PC-9 (cell line): ENCODE measurements at regions not wholly inside any gene's neighbourhood (a gene's known extent, or its start where the extent isn't known, plus 50 kb on each side); places are given as distances from the start of the nearest gene placed in this dataset.

Source experiments
- BruUV-seq: library from RNA; stranded (reverse); fragments of 400-500 nt; replicated peaks from 2 replicates; lab custom pipeline; 2021; lab: Mats Ljungman, UMichigan
- CTCF ChIA-PET: fragments of 300-600 bp; sonication (Branson Sonifier 250); formaldehyde crosslinking; loops from one replicate; lab custom pipeline; 2022; ENCODE audit warnings: antibody characterized with exemption; lab: Charles Lee
- POLR2A ChIA-PET: fragments of 300-600 bp; sonication (Branson Sonifier 250); formaldehyde crosslinking; loops from one replicate; lab custom pipeline; 2022; ENCODE audit warnings: antibody characterized with exemption; ENCODE audit not compliant: unreplicated experiment; lab: Charles Lee
- DNase-seq, 2 experiments: peaks; one replicate each; pipeline versions ENCODE4 v3.0.0 to v3.0.0-alpha.2; 2015 to 2022; ENCODE audit warnings: mixed read lengths in 1 of 2
- H2AFZ ChIP-seq: fragments of 200-600 bp; sonication (generic); 2 replicates; pipeline ENCODE4 v1.8.1; 2017; ENCODE audit warnings: antibody characterized with exemption
- H3F3A ChIP-seq: fragments of 200-600 bp; sonication (generic); 2 replicates; pipeline ENCODE4 v1.8.1; 2017; ENCODE audit warnings: antibody characterized with exemption, mild to moderate bottlenecking, low read depth; ENCODE audit not compliant: insufficient read depth
- H3K27ac ChIP-seq: fragments of 200-600 bp; sonication (generic); 2 replicates; pipeline ENCODE4 v1.6.1; 2016; ENCODE audit warnings: mixed run types
- H3K27me3 ChIP-seq: fragments of 200-600 bp; sonication (generic); 2 replicates; pipeline ENCODE4 v1.6.1; 2016; ENCODE audit warnings: low read depth, mixed run types; ENCODE audit not compliant: insufficient read depth
- H3K36me3 ChIP-seq: fragments of 200-600 bp; sonication (generic); 2 replicates; pipeline ENCODE4 v1.6.1; 2016; ENCODE audit warnings: low read depth, mixed run types
- H3K4me1 ChIP-seq: fragments of 200-600 bp; sonication (generic); replicated peaks from 2 replicates; pipeline ENCODE4 v1.6.1; 2016; ENCODE audit warnings: mixed run types; ENCODE audit not compliant: insufficient read depth
- H3K4me2 ChIP-seq: fragments of 200-600 bp; sonication (generic); 2 replicates; pipeline ENCODE4 v1.6.1; 2017; ENCODE audit warnings: mixed run types
- H3K4me3 ChIP-seq: fragments of 200-600 bp; sonication (generic); 2 replicates; pipeline ENCODE4 v1.6.1; 2016; ENCODE audit warnings: mixed run types
- H3K79me2 ChIP-seq: fragments of 200-600 bp; sonication (generic); 2 replicates; pipeline ENCODE4 v1.6.1; 2017; ENCODE audit warnings: low read depth, mixed run types
- H3K9me2 ChIP-seq: fragments of 200-600 bp; sonication (generic); 2 replicates; pipeline ENCODE4 v1.8.1; 2017; ENCODE audit warnings: mild to moderate bottlenecking; ENCODE audit not compliant: insufficient read depth
- H3K9me3 ChIP-seq: fragments of 200-600 bp; sonication (generic); 2 replicates; pipeline ENCODE4 v1.8.1; 2016; ENCODE audit warnings: low read depth; ENCODE audit not compliant: insufficient read depth
- H4K20me1 ChIP-seq: fragments of 200-600 bp; sonication (generic); 2 replicates; pipeline ENCODE4 v1.8.1; 2017; ENCODE audit not compliant: insufficient read depth
- EZH2 ChIP-seq: fragments of 200-600 bp; sonication (generic); IDR thresholded peaks from 2 replicates; pipeline ENCODE4 v1.8.0; 2017; ENCODE audit warnings: antibody characterized with exemption, low read depth
- intact Hi-C: fragments of 100-400 bp; cut with micrococcal nuclease; formaldehyde crosslinking; loops from one replicate; pipeline ENCODE4 v1.10.0; 2022; ENCODE audit not compliant: unreplicated experiment
- TF ChIP-seq, protein P1 (sequence below): fragments of 200-600 bp; sonication (generic); conservative IDR thresholded peaks from 2 replicates; pipeline ENCODE4 v1.6.1; 2017; ENCODE audit warnings: mixed run types, antibody characterized with exemption, mild to moderate bottlenecking, moderate library complexity

DNA sequence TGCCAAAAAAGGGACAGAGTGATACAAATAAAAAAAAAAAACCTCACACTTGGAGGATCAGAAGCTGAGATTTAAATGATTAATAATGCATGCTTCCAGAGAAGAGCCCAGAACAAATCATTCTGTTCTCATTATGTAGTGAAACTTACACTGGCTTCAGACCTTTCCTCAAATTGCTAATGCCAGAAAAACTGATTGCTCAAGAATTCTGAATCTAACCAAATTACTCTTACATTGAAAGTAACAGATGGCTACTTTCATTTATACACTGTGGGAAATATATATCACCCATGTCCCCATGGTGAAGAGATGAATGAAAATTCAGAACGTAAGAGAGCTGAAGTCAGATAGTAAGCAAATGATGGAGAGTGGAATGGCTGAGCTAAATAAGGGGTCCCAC, 85.9 kb upstream of the NSMCE3 start:
- Histone ChIP-seq H2AFZ (no peak overlapping the region), H3K79me2 (no peaks in the 10 kb centered on the region)
- TF ChIP-seq, protein P1, sequence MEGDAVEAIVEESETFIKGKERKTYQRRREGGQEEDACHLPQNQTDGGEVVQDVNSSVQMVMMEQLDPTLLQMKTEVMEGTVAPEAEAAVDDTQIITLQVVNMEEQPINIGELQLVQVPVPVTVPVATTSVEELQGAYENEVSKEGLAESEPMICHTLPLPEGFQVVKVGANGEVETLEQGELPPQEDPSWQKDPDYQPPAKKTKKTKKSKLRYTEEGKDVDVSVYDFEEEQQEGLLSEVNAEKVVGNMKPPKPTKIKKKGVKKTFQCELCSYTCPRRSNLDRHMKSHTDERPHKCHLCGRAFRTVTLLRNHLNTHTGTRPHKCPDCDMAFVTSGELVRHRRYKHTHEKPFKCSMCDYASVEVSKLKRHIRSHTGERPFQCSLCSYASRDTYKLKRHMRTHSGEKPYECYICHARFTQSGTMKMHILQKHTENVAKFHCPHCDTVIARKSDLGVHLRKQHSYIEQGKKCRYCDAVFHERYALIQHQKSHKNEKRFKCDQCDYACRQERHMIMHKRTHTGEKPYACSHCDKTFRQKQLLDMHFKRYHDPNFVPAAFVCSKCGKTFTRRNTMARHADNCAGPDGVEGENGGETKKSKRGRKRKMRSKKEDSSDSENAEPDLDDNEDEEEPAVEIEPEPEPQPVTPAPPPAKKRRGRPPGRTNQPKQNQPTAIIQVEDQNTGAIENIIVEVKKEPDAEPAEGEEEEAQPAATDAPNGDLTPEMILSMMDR: no peak
- TF ChIP-seq EZH2: no peak

DNA sequence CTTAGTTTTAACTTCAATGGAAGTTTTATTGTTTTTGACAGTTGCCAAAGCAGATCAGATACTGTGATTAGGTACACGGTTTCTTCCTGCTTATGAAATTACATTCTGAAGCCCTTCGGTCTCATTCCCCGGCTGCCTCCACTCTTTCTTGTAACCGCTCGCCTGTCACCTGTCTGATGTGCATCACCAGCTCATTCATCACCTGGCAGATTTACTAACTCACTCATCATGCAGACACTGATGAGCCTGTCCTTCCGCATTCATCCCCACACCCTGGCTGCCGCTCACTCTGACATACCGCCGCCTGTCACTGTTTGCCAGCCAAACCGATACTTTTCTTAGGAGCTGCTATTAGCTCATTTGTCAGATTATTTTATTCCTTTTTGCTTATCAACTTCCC, 82.8 kb upstream of the NSMCE3 start:
- H3K4me2 ChIP-seq: no peak overlapping the region
- ChIA-PET CTCF (no interaction called here), POLR2A (no interaction called here)
- peaks cover 22% of the 10 kb centered on the region for H3K27me3 ChIP-seq
- no peak overlapping the region for H3K27ac ChIP-seq
- no peaks in the 10 kb centered on the region for H3K9me3 ChIP-seq
- H3K4me1 ChIP-seq: no peaks in the 10 kb centered on the region
- TF ChIP-seq, protein P1: no peak
- TF ChIP-seq EZH2: no peak
- no peaks in the 10 kb centered on the region for H3K79me2 ChIP-seq
- no peak overlapping the region for H2AFZ ChIP-seq
- no peak overlapping the region for H3K4me3 ChIP-seq
- H3K9me2 ChIP-seq: no peaks in the 10 kb centered on the region
- no peaks in the 10 kb centered on the region for H3K36me3 ChIP-seq
- H4K20me1 ChIP-seq: no peaks in the 10 kb centered on the region
- no peaks in the 10 kb centered on the region for H3F3A ChIP-seq
- BruUV-seq: no TSS peak
- intact Hi-C loops: no loop called here
- no peak for DNase-seq

More for the DNA sequence above, 85.9 kb upstream of the NSMCE3 start:
- no peak overlapping the region for H3K27ac ChIP-seq
- ChIA-PET POLR2A (no interaction called here), CTCF (no interaction called here)
- H3K9me2 ChIP-seq: no peaks in the 10 kb centered on the region
- no peaks in the 10 kb centered on the region for H3F3A ChIP-seq
- H3K36me3 ChIP-seq: no peaks in the 10 kb centered on the region
- H3K4me3 ChIP-seq: no peak overlapping the region
- BruUV-seq: no TSS peak
- intact Hi-C loops: no loop called here
- no peaks in the 10 kb centered on the region for H4K20me1 ChIP-seq
- peaks cover 26% of the 10 kb centered on the region for H3K27me3 ChIP-seq
- no peaks in the 10 kb centered on the region for H3K4me1 ChIP-seq
- no peaks in the 10 kb centered on the region for H3K9me3 ChIP-seq
- H3K4me2 ChIP-seq: no peak overlapping the region
- no peak for DNase-seq

DNA sequence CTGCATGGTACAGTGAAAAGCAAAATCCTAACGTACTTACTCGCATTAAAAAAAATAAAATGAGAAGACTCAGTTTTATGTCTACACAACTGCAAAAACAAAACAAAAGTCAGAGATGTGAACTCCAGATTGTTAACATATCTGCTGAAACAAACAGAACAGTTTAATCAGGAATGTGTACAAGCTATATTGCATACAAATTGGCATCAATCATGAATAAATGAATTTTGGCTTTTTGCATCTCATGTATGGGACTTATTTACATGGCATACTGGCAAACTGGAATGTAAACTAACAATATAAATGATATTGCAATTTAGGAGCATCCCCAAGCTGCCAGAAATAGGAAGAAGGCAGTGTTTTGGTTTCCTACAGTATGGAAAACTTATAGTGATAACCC, 79.6 kb upstream of the NSMCE3 start:
- ChIA-PET CTCF (no interaction called here), POLR2A (no interaction called here)
- no peak for DNase-seq
- H3K27me3 ChIP-seq: peaks cover 35% of the 10 kb centered on the region
- H3K4me1 ChIP-seq: no peaks in the 10 kb centered on the region
- no peak overlapping the region for H3K4me3 ChIP-seq
- no peaks in the 10 kb centered on the region for H3F3A ChIP-seq
- no peaks in the 10 kb centered on the region for H3K79me2 ChIP-seq
- no TSS peak for BruUV-seq
- TF ChIP-seq EZH2: no peak
- TF ChIP-seq, protein P1: no peak
- intact Hi-C loops: no loop called here
- no peak overlapping the region for H2AFZ ChIP-seq
- H3K9me2 ChIP-seq: no peaks in the 10 kb centered on the region
- H3K4me2 ChIP-seq: no peak overlapping the region
- no peaks in the 10 kb centered on the region for H3K9me3 ChIP-seq
- H4K20me1 ChIP-seq: no peaks in the 10 kb centered on the region
- no peak overlapping the region for H3K27ac ChIP-seq
- no peaks in the 10 kb centered on the region for H3K36me3 ChIP-seq
